IMR-90 (cell line): ENCODE measurements at regions not wholly inside any gene's neighbourhood (a gene's known extent, or its start where the extent isn't known, plus 50 kb on each side); places are given as distances from the start of the nearest gene placed in this dataset.

Experiments
- ATAC-seq: fragments of 200-7000 bp; cut with Tn5 transposase; 2 replicates; pipeline ENCODE4 v1.9.1; 2020; ENCODE audit warnings: low read depth, mild to moderate bottlenecking, moderate library complexity
- BruUV-seq: library from RNA; stranded (reverse); fragments of 400-500 nt; replicated peaks from 2 replicates; lab custom pipeline; 2021; lab: Mats Ljungman, UMichigan
- CTCF ChIA-PET: fragments of 300-600 bp; formaldehyde crosslinking; extraction: SDS; loops from one replicate; lab custom pipeline; 2021; ENCODE audit warnings: antibody characterized with exemption; lab: Yijun Ruan, JAX
- POLR2A ChIA-PET: fragments of 300-600 bp; sonication (Branson Sonifier 250); formaldehyde crosslinking; loops from one replicate; lab custom pipeline; 2022; ENCODE audit warnings: antibody characterized with exemption; ENCODE audit not compliant: unreplicated experiment; lab: Charles Lee
- DNase-seq: peaks from one replicate; pipeline ENCODE4 v3.0.0; 2013
- H2AFZ ChIP-seq: replicated peaks from 2 replicates; pipeline ENCODE3; 2013; ENCODE audit warnings: low read length, mild to moderate bottlenecking; ENCODE audit not compliant: poor library complexity
- H2AK5ac ChIP-seq: 2 replicates; pipeline ENCODE4 v1.6.1; 2013; ENCODE audit warnings: low read depth, low read length, inconsistent platforms
- H2AK9ac ChIP-seq: replicated peaks from 2 replicates; pipeline ENCODE3; 2013; ENCODE audit warnings: mild to moderate bottlenecking, low read depth, low read length, moderate library complexity; ENCODE audit not compliant: poor library complexity
- H2BK120ac ChIP-seq: 2 replicates; pipeline ENCODE4 v1.6.1; 2013; ENCODE audit warnings: low read depth, low read length, inconsistent platforms
- H2BK15ac ChIP-seq: 3 replicates; pipeline ENCODE4 v1.6.1; 2013; ENCODE audit warnings: low read depth, low read length, inconsistent platforms
- H2BK20ac ChIP-seq: 2 replicates; pipeline ENCODE4 v1.6.1; 2013; ENCODE audit warnings: low read depth, mild to moderate bottlenecking, inconsistent platforms, low read length, moderate library complexity
- H2BK5ac ChIP-seq: 2 replicates; pipeline ENCODE4 v1.6.1; 2013; ENCODE audit warnings: mild to moderate bottlenecking, low read depth, low read length, inconsistent platforms; ENCODE audit not compliant: poor library complexity, severe bottlenecking
- H3K14ac ChIP-seq: replicated peaks from 2 replicates; pipeline ENCODE4 v1.6.1; 2013; ENCODE audit warnings: low read depth, low read length, inconsistent platforms
- H3K18ac ChIP-seq: 2 replicates; pipeline ENCODE4 v1.6.1; 2013; ENCODE audit warnings: low read depth, low read length, control low read depth
- H3K23ac ChIP-seq: 2 replicates; pipeline ENCODE4 v1.6.1; 2013; ENCODE audit warnings: low read depth, low read length, inconsistent platforms
- H3K27ac ChIP-seq: 2 replicates; pipeline ENCODE4 v1.5.1; 2013; ENCODE audit warnings: mild to moderate bottlenecking, control low read depth, low read length; ENCODE audit not compliant: insufficient read depth
- H3K27me3 ChIP-seq: 2 replicates; pipeline ENCODE4 v1.6.1; 2013; ENCODE audit warnings: low read length; ENCODE audit not compliant: control insufficient read depth, insufficient read depth
- H3K36me3 ChIP-seq: 2 replicates; pipeline ENCODE4 v1.6.1; 2013; ENCODE audit warnings: low read length, mixed read lengths; ENCODE audit not compliant: control insufficient read depth, insufficient read depth
- H3K4ac ChIP-seq: 2 replicates; pipeline ENCODE4 v1.6.1; 2013; ENCODE audit warnings: low read depth, low read length, inconsistent platforms
- H3K4me1 ChIP-seq: 2 replicates; pipeline ENCODE4 v1.6.1; 2013; ENCODE audit warnings: low read length, mixed read lengths; ENCODE audit not compliant: control insufficient read depth, insufficient read depth
- H3K4me2 ChIP-seq: 2 replicates; pipeline ENCODE4 v1.6.1; 2013; ENCODE audit warnings: low read depth, mild to moderate bottlenecking, control low read depth, low read length, moderate library complexity
- H3K4me3 ChIP-seq: 2 replicates; pipeline ENCODE4 v1.5.1; 2013; ENCODE audit warnings: low read depth, mild to moderate bottlenecking, control low read depth, low read length, moderate library complexity; ENCODE audit not compliant: insufficient read depth
- H3K56ac ChIP-seq: 2 replicates; pipeline ENCODE4 v1.6.1; 2013; ENCODE audit warnings: low read length, inconsistent platforms; ENCODE audit not compliant: insufficient read depth; ENCODE audit errors: extremely low read depth
- H3K79me1 ChIP-seq, 2 experiments: 2 replicates each; pipeline ENCODE4 v1.6.1; 2013; ENCODE audit warnings: low read length in 2 of 2, inconsistent platforms in 1 of 2, low read depth in 1 of 2
- H3K9ac ChIP-seq: 2 replicates; pipeline ENCODE4 v1.6.1; 2013; ENCODE audit warnings: low read depth, low read length, control low read depth
- H3K9me1 ChIP-seq: 2 replicates; pipeline ENCODE4 v1.6.1; 2013; ENCODE audit warnings: low read length, inconsistent platforms; ENCODE audit not compliant: insufficient read depth
- H3K9me3 ChIP-seq: 2 replicates; pipeline ENCODE4 v1.6.1; 2013; ENCODE audit warnings: low read length; ENCODE audit not compliant: control insufficient read depth, insufficient read depth
- H4K20me1 ChIP-seq: 2 replicates; pipeline ENCODE4 v1.6.1; 2013; ENCODE audit warnings: low read length, inconsistent platforms; ENCODE audit not compliant: insufficient read depth
- H4K5ac ChIP-seq: 2 replicates; pipeline ENCODE4 v1.6.1; 2013; ENCODE audit warnings: mild to moderate bottlenecking, low read depth, low read length, control low read depth
- H4K8ac ChIP-seq, 2 experiments: 2 replicates each; pipeline ENCODE4 v1.6.1; 2013; ENCODE audit warnings: low read depth in 2 of 2, low read length in 2 of 2, control low read depth in 1 of 2, inconsistent platforms in 1 of 2
- H4K91ac ChIP-seq: 2 replicates; pipeline ENCODE4 v1.6.1; 2013; ENCODE audit warnings: low read depth, low read length, inconsistent platforms; ENCODE audit not compliant: insufficient read depth
- BHLHE40 ChIP-seq: fragments of 150-350 bp; IDR thresholded peaks from 2 replicates; pipeline ENCODE4 v1.6.1; 2016; ENCODE audit warnings: mild to moderate bottlenecking, low read depth, low read length
- CEBPB ChIP-seq: IDR thresholded peaks from 2 replicates; pipeline ENCODE4 v1.6.1; 2012; ENCODE audit warnings: low read depth, low read length, improper control_type of control experiment
- CHD1 ChIP-seq: IDR thresholded peaks from 2 replicates; pipeline ENCODE4 v1.6.1; 2012; ENCODE audit warnings: low read depth, low read length, improper control_type of control experiment
- FOS ChIP-seq: fragments of 150-350 bp; IDR thresholded peaks from 2 replicates; pipeline ENCODE4 v1.6.1; 2016; ENCODE audit warnings: low read depth, low read length
- MAFK ChIP-seq: IDR thresholded peaks from 2 replicates; pipeline ENCODE4 v1.6.1; 2012; ENCODE audit warnings: low read depth, low read length, improper control_type of control experiment
- MAZ ChIP-seq: IDR thresholded peaks from 2 replicates; pipeline ENCODE4 v1.6.1; 2012; ENCODE audit warnings: low read depth, mild to moderate bottlenecking, low read length, improper control_type of control experiment, moderate library complexity, borderline replicate concordance
- MXI1 ChIP-seq: IDR thresholded peaks from 2 replicates; pipeline ENCODE4 v1.6.1; 2012; ENCODE audit warnings: low read depth, mild to moderate bottlenecking, low read length, moderate library complexity, borderline replicate concordance
- NFE2L2 ChIP-seq: fragments of 150-350 bp; IDR thresholded peaks from 2 replicates; pipeline ENCODE4 v1.6.1; 2016; ENCODE audit warnings: low read depth, mild to moderate bottlenecking, low read length
- POLR2A ChIP-seq: IDR thresholded peaks from 2 replicates; pipeline ENCODE4 v1.6.1; 2012; ENCODE audit warnings: mild to moderate bottlenecking, low read depth, low read length
- RAD21 ChIP-seq: IDR thresholded peaks from 2 replicates; pipeline ENCODE4 v1.6.1; 2012; ENCODE audit warnings: low read length, improper control_type of control experiment
- RCOR1 ChIP-seq: IDR thresholded peaks from 2 replicates; pipeline ENCODE4 v1.6.1; 2012; ENCODE audit warnings: mild to moderate bottlenecking, low read length, improper control_type of control experiment; ENCODE audit not compliant: insufficient replicate concordance
- RFX5 ChIP-seq: IDR thresholded peaks from 2 replicates; pipeline ENCODE4 v1.8.0; 2012; ENCODE audit warnings: low read depth, mild to moderate bottlenecking, low read length, moderate library complexity
- SMC3 ChIP-seq: fragments of 150-350 bp; IDR thresholded peaks from 2 replicates; pipeline ENCODE4 v1.6.1; 2016; ENCODE audit warnings: low read depth, mild to moderate bottlenecking, antibody characterized with exemption, low read length, moderate library complexity
- USF2 ChIP-seq: fragments of 150-350 bp; IDR thresholded peaks from 2 replicates; pipeline ENCODE4 v1.6.1; 2017; ENCODE audit warnings: mild to moderate bottlenecking, antibody characterized with exemption, low read length, low read depth
- WGBS, 2 experiments: methylation state at CpG; one replicate each; pipeline versions ENCODE4 v1.1.5 to v1.1.7; 2013; ENCODE audit warnings: missing lambda C conversion rate in 2 of 2; ENCODE audit not compliant: insufficient read length in 1 of 2; ENCODE audit errors: extremely low coverage in 2 of 2; 5-methylcytosine and 5-hydroxymethylcytosine counted together
- dilution Hi-C: fragments of 300-500 bp; cut with HindIII; formaldehyde crosslinking; loops from one replicate; pipeline ENCODE4 v1.14.3; 2018; ENCODE audit warnings: low sequenced_read_pairs; ENCODE audit not compliant: unreplicated experiment
- in situ Hi-C: fragments of 300-500 bp; cut with MboI; formaldehyde crosslinking; loops from 3 replicates; pipeline ENCODE4 v1.14.3; 2019; ENCODE audit warnings: low sequenced_read_pairs, inconsistent platforms, mixed read lengths
- intact Hi-C: fragments of 100-400 bp; cut with micrococcal nuclease; formaldehyde crosslinking; loops from 2 replicates; pipeline ENCODE4 v1.10.0; 2022
- TF ChIP-seq, protein P1 (sequence below): fragments of 150-350 bp; IDR thresholded peaks from 2 replicates; pipeline ENCODE4 v1.6.1; 2016; ENCODE audit warnings: low read depth, mild to moderate bottlenecking, low read length, moderate library complexity, borderline replicate concordance
- TF ChIP-seq, protein P2 (sequence below): conservative IDR thresholded peaks from 2 replicates; pipeline ENCODE4 v1.5.1; 2012; ENCODE audit warnings: mild to moderate bottlenecking, low read depth, low read length, improper control_type of control experiment

- CTCF ChIA-PET, result no interaction called here
- dilution Hi-C loops, result no loop called here
These were observed 228.5 kb downstream of the DLL1 start for GRCh38 chr6:170062209-170062914.

More at GRCh38 chr6:170062209-170062914, 228.5 kb downstream of the DLL1 start:
- Histone ChIP-seq H3K4ac (no peak overlapping the region), H3K4me2 (no peak overlapping the region), H3K4me3 (no peak overlapping the region), H4K5ac (no peak overlapping the region), H3K18ac (no peak overlapping the region), H2BK5ac (no peak overlapping the region), H4K20me1 (no peaks in the 10 kb centered on the region), H2BK15ac (no peak overlapping the region), H3K27ac (no peak overlapping the region), H3K9me3 (peaks cover 29% of the 10 kb centered on the region), H4K8ac (no peak overlapping the region), H2BK20ac (no peak overlapping the region), H3K23ac (no peak overlapping the region), H4K91ac (no peak overlapping the region), H2AK9ac (no peak overlapping the region), H3K4me1 (no peaks in the 10 kb centered on the region), H3K14ac (no peak overlapping the region), H2BK120ac (no peak overlapping the region), H3K27me3 (no peaks in the 10 kb centered on the region), H3K56ac (no peak overlapping the region), H2AK5ac (no peak overlapping the region), H2AFZ (no peak overlapping the region), H3K36me3 (no peaks in the 10 kb centered on the region), H3K9ac (no peak overlapping the region), H3K9me1 (no peaks in the 10 kb centered on the region), H3K79me1 (no peaks in the 10 kb centered on the region)
- WGBS, 2 experiments, result 63% methylated on average over 10 of the region's 15 CpGs; no CpG with 5 or more reads in 1 of the 2 experiments
- DNase-seq (no peak), ATAC-seq (no peak)
- intact Hi-C loops (no loop called here), in situ Hi-C loops (no loop called here)
- TF ChIP-seq POLR2A (no peak), RAD21 (no peak), FOS (no peak), NFE2L2 (no peak), BHLHE40 (no peak), CHD1 (no peak), USF2 (no peak), MAFK (no peak), SMC3 (no peak), RCOR1 (no peak), MAZ (no peak), CEBPB (no peak), MXI1 (no peak), RFX5 (no peak)
- TF ChIP-seq, protein P1, sequence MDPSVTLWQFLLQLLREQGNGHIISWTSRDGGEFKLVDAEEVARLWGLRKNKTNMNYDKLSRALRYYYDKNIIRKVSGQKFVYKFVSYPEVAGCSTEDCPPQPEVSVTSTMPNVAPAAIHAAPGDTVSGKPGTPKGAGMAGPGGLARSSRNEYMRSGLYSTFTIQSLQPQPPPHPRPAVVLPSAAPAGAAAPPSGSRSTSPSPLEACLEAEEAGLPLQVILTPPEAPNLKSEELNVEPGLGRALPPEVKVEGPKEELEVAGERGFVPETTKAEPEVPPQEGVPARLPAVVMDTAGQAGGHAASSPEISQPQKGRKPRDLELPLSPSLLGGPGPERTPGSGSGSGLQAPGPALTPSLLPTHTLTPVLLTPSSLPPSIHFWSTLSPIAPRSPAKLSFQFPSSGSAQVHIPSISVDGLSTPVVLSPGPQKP, result no peak
- TF ChIP-seq, protein P2, sequence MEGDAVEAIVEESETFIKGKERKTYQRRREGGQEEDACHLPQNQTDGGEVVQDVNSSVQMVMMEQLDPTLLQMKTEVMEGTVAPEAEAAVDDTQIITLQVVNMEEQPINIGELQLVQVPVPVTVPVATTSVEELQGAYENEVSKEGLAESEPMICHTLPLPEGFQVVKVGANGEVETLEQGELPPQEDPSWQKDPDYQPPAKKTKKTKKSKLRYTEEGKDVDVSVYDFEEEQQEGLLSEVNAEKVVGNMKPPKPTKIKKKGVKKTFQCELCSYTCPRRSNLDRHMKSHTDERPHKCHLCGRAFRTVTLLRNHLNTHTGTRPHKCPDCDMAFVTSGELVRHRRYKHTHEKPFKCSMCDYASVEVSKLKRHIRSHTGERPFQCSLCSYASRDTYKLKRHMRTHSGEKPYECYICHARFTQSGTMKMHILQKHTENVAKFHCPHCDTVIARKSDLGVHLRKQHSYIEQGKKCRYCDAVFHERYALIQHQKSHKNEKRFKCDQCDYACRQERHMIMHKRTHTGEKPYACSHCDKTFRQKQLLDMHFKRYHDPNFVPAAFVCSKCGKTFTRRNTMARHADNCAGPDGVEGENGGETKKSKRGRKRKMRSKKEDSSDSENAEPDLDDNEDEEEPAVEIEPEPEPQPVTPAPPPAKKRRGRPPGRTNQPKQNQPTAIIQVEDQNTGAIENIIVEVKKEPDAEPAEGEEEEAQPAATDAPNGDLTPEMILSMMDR, result no peak
- no TSS peak for BruUV-seq
- POLR2A ChIA-PET, result no interaction called here
